ENCODE measurements at regions not wholly inside any gene's neighbourhood (a gene's known extent, or its start where the extent isn't known, plus 50 kb on each side); places are given as distances from the start of the nearest gene placed in this dataset.
"Not testable (repeated sequence)": the region's sequence is repeated elsewhere in the genome, so short reads cannot be mapped to it uniquely, and the experiment has no call there.

- no peaks in the 10 kb centered on the region for H3K9me3 ChIP-seq (ENCODE audit: control insufficient read depth, low read length)
- TF ChIP-seq, protein P1, sequence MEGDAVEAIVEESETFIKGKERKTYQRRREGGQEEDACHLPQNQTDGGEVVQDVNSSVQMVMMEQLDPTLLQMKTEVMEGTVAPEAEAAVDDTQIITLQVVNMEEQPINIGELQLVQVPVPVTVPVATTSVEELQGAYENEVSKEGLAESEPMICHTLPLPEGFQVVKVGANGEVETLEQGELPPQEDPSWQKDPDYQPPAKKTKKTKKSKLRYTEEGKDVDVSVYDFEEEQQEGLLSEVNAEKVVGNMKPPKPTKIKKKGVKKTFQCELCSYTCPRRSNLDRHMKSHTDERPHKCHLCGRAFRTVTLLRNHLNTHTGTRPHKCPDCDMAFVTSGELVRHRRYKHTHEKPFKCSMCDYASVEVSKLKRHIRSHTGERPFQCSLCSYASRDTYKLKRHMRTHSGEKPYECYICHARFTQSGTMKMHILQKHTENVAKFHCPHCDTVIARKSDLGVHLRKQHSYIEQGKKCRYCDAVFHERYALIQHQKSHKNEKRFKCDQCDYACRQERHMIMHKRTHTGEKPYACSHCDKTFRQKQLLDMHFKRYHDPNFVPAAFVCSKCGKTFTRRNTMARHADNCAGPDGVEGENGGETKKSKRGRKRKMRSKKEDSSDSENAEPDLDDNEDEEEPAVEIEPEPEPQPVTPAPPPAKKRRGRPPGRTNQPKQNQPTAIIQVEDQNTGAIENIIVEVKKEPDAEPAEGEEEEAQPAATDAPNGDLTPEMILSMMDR (IDR thresholded peaks at IDR 0.05): no peak
Observed at GRCh38 chr14:45946251-45946650, 693.2 kb upstream of the MIS18BP1 start.

GRCh38 chr14:45940318-45940717 is 687.3 kb upstream of the MIS18BP1 start:
- H2AFZ ChIP-seq: no peak overlapping the region
- H3K27ac ChIP-seq: no peak overlapping the region
- H3K9ac ChIP-seq: no peak overlapping the region
- no peaks in the 10 kb centered on the region for H3K27me3 ChIP-seq (ENCODE audit: control insufficient read depth, insufficient read depth, low read length)
- H3K36me3 ChIP-seq (ENCODE audit: control insufficient read depth, insufficient read depth, low read length): no peaks in the 10 kb centered on the region
- no peaks in the 10 kb centered on the region for H3K79me2 ChIP-seq
- no peaks in the 10 kb centered on the region for H3K4me1 ChIP-seq
- no peak overlapping the region for H3K4me3 ChIP-seq (ENCODE audit: low read depth, low read length)
- H3K4me2 ChIP-seq (ENCODE audit: low read length): no peak overlapping the region
- no peaks in the 10 kb centered on the region for H3K9me3 ChIP-seq (ENCODE audit: control insufficient read depth, low read length)
- TF ChIP-seq, protein P1 (IDR thresholded peaks at IDR 0.05): no peak

More at GRCh38 chr14:45946251-45946650, 693.2 kb upstream of the MIS18BP1 start:
- H3K4me2 ChIP-seq (ENCODE audit: low read length): no peak overlapping the region
- no peak overlapping the region for H3K9ac ChIP-seq
- no peaks in the 10 kb centered on the region for H3K36me3 ChIP-seq (ENCODE audit: control insufficient read depth, insufficient read depth, low read length)
- H3K27ac ChIP-seq: no peak overlapping the region
- no peak overlapping the region for H2AFZ ChIP-seq
- no peak overlapping the region for H3K4me3 ChIP-seq (ENCODE audit: low read depth, low read length)
- H3K27me3 ChIP-seq (ENCODE audit: control insufficient read depth, insufficient read depth, low read length): no peaks in the 10 kb centered on the region
- no peaks in the 10 kb centered on the region for H3K79me2 ChIP-seq
- no peaks in the 10 kb centered on the region for H3K4me1 ChIP-seq

- Histone ChIP-seq H2AFZ (no peak overlapping the region), H3K79me2 (no peaks in the 10 kb centered on the region), H3K9me3 (ENCODE audit: control insufficient read depth, low read length) (no peaks in the 10 kb centered on the region), H3K27ac (no peak overlapping the region), H3K4me2 (ENCODE audit: low read length) (no peak overlapping the region), H3K36me3 (ENCODE audit: control insufficient read depth, insufficient read depth, low read length) (no peaks in the 10 kb centered on the region), H3K4me1 (no peaks in the 10 kb centered on the region), H3K9ac (no peak overlapping the region), H3K27me3 (ENCODE audit: control insufficient read depth, insufficient read depth, low read length) (no peaks in the 10 kb centered on the region), H3K4me3 (ENCODE audit: low read depth, low read length) (no peak overlapping the region)
- TF ChIP-seq, protein P1 (IDR thresholded peaks at IDR 0.05): no peak
Observed at GRCh38 chr14:45939572-45939971, 686.6 kb upstream of the MIS18BP1 start.

GRCh38 chr14:45919995-45920394 is 667.0 kb upstream of the MIS18BP1 start:
- H3K9ac ChIP-seq; H3K27ac ChIP-seq; H3K79me2 ChIP-seq; H3K27me3 ChIP-seq (ENCODE audit: control insufficient read depth, insufficient read depth, low read length); H2AFZ ChIP-seq; H3K4me2 ChIP-seq (ENCODE audit: low read length); H3K9me3 ChIP-seq (ENCODE audit: control insufficient read depth, low read length); H3K4me3 ChIP-seq (ENCODE audit: low read depth, low read length); H3K36me3 ChIP-seq (ENCODE audit: control insufficient read depth, insufficient read depth, low read length); H3K4me1 ChIP-seq: not testable (repeated sequence)

DNA sequence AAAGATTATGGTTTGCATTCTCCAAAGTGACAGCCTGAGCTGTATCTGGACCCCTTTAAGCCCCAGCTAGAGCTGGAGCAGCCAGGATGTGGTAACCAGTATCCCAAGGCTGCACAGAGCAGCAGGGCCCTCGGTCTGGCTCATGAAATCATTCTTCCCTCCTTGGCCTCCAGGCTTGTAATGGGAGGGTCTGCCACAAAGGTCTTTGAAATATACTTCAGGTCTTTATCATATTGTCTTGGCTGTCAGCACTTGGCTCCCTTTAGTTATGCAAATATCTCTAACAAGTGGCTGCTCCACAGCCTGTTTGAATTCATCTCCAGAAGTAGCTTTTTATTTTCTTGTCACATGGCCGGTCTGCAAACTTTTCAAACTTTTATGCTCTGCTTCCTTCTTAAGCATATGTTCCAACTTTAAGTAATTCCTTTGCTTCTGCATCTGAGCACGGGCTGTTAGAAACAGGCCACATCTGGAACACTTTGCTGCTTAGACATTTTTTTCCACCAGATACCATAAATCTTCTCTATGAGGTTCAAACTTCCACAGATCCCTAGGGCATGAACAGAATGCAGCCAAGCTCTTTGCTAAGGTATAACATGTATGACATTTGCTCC is 663.4 kb upstream of the MIS18BP1 start:
- Histone ChIP-seq H3K36me3 (ENCODE audit: control insufficient read depth, insufficient read depth, low read length) (no peaks in the 10 kb centered on the region), H3K4me2 (ENCODE audit: low read length) (no peak overlapping the region), H2AFZ (no peak overlapping the region), H3K9ac (no peak overlapping the region), H3K27ac (no peak overlapping the region), H3K9me3 (ENCODE audit: control insufficient read depth, low read length) (no peaks in the 10 kb centered on the region), H3K4me3 (ENCODE audit: low read depth, low read length) (no peak overlapping the region), H3K4me1 (no peaks in the 10 kb centered on the region), H3K79me2 (no peaks in the 10 kb centered on the region), H3K27me3 (ENCODE audit: control insufficient read depth, insufficient read depth, low read length) (no peaks in the 10 kb centered on the region)
- TF ChIP-seq, protein P1 (IDR thresholded peaks at IDR 0.05): no peak
